IPS-NIHi7 (cell line): ENCODE measurements at regions not wholly inside any gene's neighbourhood (a gene's known extent, or its start where the extent isn't known, plus 50 kb on each side); places are given as distances from the start of the nearest gene placed in this dataset.

Experiments
- DNase-seq: peaks from one replicate; pipeline ENCODE4 v3.0.0; 2012; ENCODE audit warnings: mixed read lengths; ENCODE audit errors: extremely low spot score

DNA sequence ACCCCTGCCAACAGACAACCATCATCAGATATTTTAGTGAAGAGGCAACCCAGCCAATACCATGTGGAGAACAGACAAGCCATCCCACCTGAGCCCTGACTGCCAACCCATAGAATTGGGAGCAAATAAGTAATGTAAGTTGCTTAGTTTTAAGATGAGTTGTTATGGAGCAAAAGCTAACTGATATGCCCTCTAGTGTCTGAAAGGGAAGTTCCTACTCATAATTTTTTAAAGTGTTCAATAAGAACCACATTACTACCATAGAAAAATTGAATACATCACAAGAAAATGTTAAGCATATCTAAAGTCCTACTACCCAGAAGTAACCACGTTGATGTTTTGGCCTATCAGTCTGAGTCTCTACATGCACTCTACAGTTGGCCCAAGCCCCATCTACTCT lies 50.8 kb upstream of the SLC36A4 start:
- no peak for DNase-seq

DNA sequence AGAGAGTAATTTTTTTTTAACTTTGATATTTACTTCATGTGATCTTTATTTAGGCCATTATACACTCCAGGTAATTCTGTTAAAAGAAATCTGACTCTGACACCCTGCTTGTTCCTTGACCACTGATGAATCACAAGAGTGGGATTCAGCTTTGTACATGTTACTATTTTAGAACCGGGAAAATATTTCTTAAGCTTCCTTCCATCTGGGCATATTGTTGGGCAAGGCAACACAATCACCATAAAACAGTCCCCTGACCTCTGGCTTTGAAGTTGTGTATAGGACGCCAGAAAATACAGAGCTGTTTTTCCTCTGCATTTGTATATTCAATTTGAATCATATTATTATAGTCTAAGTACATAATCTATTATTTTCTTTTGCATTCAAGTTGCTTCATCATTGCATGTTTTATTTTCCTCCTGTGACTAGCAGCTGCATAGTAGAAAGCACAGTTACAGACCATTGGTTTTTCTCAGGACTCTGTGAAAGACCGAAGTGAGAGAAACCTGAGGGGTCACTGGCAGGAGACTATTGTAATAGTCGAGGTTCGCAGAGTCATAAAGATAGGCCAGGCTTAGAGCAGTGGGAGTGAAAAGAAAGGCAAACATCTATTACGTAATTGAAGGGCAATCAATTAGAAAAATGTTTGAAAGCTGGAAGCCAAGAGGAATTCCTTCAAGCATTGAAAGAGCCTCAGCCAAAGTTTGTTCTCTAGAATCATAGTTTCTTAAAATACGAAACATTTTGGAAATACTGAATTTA lies 51.8 kb upstream of the SLC36A4 start:
- no peak for DNase-seq

DNA sequence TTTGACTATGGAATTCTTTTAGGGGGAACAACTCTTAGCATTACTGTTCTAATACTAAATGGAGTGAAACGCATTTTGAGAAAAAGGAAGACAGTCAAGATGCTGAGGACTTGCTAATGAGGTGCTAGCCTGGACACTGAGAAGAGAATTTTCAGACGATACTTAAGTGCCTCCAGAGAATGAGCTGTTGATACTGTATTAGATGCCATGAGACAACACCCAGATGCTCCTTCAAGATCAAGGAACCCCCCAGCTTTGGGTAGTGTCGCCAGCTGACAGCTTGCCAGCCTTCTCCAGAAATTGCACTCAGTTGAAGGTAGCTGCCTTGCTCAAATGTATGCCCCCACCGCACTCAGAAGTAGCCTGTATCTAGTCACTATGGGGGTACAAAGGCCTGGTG lies 52.5 kb upstream of the SLC36A4 start:
- DNase-seq: no peak

DNA sequence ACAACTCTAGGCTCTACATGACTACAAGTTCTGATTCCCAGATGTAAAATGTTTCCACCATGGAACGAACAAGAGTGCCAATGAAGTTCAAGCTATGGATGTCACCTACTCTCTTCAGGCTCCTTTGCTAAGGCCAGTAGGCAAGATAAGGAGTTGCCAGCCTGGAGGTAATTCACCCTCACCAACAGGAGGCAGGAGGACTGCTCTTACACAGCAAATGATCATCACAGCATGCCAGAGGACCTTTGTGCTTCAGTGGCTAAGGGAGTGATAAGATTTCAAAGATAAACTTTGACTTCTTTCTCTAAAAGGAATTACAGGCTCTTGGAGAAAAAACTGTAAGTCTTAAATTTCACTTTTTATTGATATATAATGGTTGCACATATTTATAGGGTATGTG lies 54.1 kb upstream of the SLC36A4 start:
- DNase-seq: peak; percentile 22

DNA sequence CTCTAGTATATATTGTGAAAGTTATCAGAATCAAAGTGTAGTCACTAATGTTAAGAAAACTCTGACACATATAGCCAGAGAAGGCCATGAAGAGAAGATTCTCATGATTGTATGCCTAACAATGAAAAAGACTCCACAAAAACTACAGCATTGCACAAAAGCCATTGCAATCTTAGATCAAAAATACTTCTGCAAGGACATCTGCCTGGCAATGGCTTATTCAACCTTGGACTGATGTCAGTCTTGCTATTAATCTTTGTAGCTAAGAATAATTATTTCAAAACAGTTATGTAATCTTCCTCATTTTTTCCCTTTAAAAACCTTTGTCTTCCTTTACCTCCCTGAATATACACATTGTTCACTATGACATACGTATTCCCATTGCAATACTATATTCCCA lies 55.3 kb upstream of the SLC36A4 start:
- DNase-seq: no peak

DNA sequence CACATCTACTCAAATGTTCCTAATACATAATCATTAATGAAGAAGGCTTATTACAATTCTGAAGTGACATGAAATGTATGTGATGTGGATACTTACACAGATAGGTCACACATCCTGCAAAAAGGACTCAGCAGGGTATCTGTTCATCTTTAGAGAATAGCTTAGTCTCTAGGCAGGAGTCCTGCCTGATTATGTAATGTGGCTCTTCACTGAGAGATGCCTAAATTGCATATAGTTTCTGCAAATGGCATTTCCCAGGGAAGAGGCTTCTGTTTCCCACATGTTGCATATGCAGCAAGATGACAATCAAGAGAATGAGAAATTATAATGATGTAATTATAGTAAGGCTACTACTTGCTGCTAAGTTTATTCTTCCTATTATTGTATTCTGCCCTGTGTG lies 58.8 kb upstream of the SLC36A4 start:
- DNase-seq: no peak

DNA sequence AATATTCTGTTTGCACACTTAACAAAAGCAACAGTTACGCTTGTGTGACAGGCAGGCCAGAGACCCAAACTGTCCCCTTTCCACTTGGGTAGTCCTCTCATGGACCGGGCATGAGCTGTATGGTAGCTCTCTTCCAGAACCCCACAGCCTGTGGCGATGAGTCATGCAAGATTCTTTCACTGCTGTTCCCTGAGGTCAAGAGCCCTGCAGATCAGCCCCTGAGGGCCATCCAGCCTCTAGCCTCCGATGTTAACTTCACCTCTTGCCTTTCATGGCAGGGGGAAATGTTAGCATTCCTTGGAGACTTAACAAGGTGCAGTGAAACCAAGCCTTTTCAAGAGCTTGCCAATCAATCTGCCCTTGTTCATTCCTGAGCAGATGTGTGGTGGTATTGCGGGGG lies 63.2 kb upstream of the DEUP1 start:
- DNase-seq: no peak

DNA sequence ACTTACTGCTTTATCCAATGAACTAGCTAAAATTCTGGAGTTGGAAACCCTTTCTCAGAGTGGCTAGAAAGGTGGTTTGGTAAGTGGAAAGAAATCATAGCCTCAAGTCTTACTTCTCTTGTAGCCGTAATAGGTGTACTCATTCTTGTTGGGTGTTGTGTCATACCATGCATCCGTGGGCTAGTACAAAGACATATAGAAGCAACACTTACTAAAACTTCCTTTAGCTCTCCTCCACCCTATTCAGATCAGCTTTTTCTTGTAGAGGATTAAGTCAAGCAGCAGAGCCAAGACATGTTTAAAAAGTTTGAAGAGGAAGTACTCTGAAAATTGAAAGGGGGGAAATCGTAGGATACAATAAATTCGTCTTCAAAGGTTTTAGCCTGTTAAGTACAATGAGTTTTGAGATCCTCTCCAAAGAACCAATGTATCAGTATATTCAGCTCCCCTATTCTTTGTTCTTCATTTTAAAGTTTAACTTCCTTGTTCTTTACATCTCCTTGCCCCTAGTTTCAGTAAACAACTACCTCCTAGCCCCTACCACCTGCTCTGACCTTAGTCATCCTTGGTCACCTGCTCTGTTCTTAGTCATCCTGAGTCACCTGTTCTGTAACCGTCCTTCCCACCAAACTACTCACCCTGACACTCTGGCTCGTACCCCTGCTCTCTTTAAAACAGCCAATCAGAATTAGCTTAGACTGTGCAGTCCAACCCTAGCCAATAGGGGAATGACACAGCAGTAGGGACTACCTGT lies 62.1 kb upstream of the DEUP1 start:
- no peak for DNase-seq

DNA sequence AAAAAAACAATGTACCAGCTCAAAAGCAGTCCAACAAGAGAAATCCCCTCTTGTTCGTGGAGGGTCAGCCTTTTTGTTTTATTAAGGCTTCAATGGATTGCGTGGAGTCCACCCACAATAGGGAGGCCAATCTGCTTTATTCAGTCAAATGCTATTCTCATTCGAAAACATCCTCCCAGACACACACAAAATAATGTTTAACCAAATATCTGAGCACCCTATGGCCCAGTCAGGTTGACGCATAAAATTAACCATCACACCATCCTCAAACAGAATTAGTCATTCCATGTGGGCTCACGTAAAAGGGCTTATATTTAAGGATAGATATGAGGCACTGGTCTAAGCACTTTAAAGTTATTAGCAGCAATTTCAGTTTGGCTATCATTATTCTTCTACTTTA lies 58.9 kb upstream of the DEUP1 start:
- DNase-seq: no peak

DNA sequence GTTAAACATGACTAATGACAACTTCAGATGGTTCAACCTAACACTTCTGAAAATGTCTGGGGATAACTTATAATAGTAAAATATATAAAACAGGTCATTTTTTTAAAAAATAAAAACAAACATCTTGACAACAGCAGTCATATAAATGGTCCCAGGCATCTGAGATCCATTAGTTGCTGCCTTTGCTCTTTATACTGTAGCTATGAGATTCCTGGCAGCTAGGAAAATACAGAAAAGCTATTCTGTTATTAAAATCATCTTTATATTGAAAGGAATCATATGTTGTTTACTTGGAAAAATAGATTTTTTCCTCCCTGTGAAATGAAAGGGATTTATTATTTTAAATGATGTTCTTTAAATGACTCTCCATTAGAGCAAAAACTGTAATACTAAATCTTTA lies 55.7 kb upstream of the DEUP1 start:
- no peak for DNase-seq

DNA sequence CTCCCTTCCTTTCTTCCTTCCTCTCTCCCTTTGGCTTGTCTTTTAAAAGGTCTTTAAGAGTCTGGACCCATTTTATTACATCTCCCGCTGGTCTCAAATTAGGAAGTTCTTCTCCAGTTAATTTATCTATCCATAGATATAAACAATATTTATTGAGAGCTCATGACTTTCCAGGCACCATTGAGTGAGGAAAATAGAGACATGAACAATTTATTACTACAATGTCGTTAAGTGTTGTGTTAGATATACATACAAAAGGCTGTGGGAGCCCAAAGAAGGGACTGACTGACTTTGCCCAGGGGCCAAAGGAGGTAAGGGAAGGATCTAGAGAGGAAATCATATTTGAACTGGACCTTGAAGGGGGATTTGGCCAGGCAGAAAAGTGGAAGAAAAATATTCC lies 51.6 kb upstream of the DEUP1 start:
- no peak for DNase-seq

DNA sequence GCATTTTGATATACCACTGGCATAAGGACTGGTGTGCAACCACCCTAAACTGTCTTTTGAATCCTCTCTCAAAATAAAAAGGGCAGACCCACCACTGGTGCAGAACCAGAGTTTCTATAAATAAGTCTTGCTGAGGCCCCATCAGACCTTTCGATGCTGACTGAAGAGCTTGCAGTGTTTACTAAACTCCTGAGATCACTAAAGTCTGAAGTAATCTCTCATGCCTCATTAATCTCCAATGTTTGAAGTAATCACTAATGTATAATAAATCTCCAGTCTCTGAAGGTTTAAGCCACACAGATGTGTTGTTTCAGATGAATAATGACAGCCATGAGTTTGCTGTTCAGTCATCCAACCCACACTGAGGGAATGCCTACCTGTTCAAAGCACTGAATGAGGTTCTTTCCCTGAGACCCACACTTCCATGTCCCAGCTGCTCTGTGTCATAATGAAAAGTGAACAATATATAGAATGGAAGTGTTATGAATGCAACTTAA lies 50.6 kb upstream of the DEUP1 start:
- no peak for DNase-seq
